RWPE1 (cell line): ENCODE measurements at regions not wholly inside any gene's neighbourhood (a gene's known extent, or its start where the extent isn't known, plus 50 kb on each side); places are given as distances from the start of the nearest gene placed in this dataset.

Experiments used
- CTCF ChIA-PET: fragments of 350-600 bp; sonication (Branson Sonifier 250); formaldehyde crosslinking; extraction: SDS; loops from one replicate; lab custom pipeline; 2021; lab: Yijun Ruan, JAX
- POLR2A ChIA-PET: fragments of 400-600 bp; formaldehyde crosslinking; extraction: SDS; loops from one replicate; lab custom pipeline; 2020; ENCODE audit warnings: antibody characterized with exemption; ENCODE audit not compliant: low non-redundant PET; lab: Yijun Ruan, JAX
- DNase-seq: peaks from one replicate; pipeline ENCODE4 v3.0.0; 2012; ENCODE audit warnings: low spot score
- H3K27ac ChIP-seq: fragments of 450-650 bp; 2 replicates; pipeline ENCODE4 v1.5.1; 2017
- TF ChIP-seq, protein P1 (sequence below): fragments of 450-650 bp; conservative IDR thresholded peaks from 2 replicates; pipeline ENCODE4 v1.5.1; 2017; ENCODE audit warnings: low read depth, mild to moderate bottlenecking

DNA sequence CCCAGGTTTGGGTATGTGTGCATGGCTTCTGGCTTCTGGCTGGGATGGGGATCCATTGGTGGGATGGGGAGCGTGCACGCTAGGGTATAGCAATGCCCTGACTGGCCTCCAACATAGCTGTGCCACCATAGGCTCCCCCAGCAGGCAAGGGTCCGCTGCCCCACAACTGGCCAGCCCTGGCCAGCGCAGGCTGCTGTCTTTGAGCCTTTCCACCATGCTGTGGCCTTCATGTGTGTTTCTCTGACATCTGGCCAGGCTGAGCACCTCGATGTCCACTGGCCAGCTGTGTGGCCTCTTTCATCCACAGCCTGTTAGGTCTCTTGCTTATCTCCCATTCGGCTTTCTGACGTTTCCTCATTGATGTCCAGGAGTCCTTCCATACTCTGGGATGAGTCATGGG, 231.3 kb downstream of the NDUFA10 start:
- H3K27ac ChIP-seq, result no peak overlapping the region
- DNase-seq, result no peak
- ChIA-PET CTCF (no interaction called here), POLR2A (no interaction called here)
- TF ChIP-seq, protein P1, sequence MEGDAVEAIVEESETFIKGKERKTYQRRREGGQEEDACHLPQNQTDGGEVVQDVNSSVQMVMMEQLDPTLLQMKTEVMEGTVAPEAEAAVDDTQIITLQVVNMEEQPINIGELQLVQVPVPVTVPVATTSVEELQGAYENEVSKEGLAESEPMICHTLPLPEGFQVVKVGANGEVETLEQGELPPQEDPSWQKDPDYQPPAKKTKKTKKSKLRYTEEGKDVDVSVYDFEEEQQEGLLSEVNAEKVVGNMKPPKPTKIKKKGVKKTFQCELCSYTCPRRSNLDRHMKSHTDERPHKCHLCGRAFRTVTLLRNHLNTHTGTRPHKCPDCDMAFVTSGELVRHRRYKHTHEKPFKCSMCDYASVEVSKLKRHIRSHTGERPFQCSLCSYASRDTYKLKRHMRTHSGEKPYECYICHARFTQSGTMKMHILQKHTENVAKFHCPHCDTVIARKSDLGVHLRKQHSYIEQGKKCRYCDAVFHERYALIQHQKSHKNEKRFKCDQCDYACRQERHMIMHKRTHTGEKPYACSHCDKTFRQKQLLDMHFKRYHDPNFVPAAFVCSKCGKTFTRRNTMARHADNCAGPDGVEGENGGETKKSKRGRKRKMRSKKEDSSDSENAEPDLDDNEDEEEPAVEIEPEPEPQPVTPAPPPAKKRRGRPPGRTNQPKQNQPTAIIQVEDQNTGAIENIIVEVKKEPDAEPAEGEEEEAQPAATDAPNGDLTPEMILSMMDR, result no peak

DNA sequence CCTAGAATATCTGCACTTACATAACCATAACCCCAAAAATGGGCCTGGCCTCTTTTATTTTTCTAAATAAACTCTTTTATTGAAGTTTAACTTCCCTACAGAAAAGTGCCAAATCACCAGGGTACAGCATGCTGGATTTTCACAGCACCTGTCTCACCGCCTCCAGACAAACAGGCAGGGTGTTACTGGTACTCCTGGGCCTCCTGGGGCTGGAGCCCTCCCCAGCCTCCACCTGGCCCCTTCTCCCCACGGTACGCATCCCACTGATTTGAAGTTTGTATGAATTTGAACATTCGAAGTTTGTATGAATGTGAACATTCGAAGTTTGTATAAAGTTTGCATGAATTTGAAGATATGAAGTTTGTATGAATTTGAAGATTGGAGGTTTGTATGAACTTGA, 232.1 kb downstream of the NDUFA10 start:
- ChIA-PET CTCF (no interaction called here), POLR2A (no interaction called here)
- TF ChIP-seq, protein P1, result no peak
- H3K27ac ChIP-seq, result no peak overlapping the region
- no peak for DNase-seq

- no peak for DNase-seq
- CTCF ChIA-PET, result interaction anchor here (0.6 kb wide), 1 partner anchor 25 kb away, joined by 3 read pairs; no protein-coding TSS in a partner anchor
- no peak overlapping the region for H3K27ac ChIP-seq
- TF ChIP-seq, protein P1, result no peak
- POLR2A ChIA-PET, result no interaction called here
Measured at GRCh38 chr2:239792405-239793084, 232.6 kb downstream of the NDUFA10 start.

DNA sequence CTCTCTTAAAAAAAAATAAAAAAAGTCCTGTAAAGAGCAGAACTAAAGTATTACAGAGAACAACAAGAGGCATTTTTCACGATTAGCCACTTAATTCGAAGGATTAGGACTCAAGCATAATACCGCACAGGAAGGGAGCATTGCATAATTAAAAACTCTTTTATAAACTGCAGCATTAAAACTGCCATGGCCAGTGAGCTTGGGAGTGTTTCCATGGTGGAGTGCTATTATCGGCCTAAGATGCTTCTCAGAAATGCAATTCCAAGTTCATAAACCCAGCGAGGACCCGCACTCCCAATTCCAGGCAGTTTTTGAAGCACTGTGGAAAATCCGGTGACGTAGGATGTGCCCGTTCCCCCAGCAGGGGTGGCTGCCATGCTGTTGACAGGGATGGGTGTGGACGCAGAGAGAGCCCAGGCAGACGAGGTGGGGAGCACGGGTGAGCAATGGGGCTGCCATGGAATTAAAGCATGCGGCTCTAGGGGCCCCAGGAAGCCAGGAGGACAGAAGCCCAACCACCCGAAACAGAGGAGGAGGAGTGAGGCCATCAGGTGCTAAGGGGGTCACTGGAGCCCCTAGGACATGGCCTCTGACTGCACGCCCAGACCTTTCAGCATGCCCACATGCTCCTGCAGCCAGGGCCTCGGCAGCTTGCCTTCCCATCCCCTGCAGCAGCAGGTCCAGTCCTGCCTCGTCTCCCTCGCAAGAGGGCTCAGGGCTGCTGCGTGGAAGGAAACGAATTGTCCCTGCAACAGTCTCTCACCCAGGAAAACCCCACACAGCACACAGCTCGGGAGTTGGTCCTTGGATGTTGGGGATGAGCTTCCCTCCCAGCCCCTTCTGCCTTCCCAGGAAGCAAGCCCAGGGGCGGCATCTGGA, 233.4 kb downstream of the NDUFA10 start:
- ChIA-PET POLR2A (no interaction called here), CTCF (interaction anchor here (0.6 kb wide), 1 partner anchor 25 kb away, joined by 3 read pairs; no protein-coding TSS in a partner anchor)
- no peak for DNase-seq
- H3K27ac ChIP-seq, result no peak overlapping the region
- TF ChIP-seq, protein P1, result no peak

DNA sequence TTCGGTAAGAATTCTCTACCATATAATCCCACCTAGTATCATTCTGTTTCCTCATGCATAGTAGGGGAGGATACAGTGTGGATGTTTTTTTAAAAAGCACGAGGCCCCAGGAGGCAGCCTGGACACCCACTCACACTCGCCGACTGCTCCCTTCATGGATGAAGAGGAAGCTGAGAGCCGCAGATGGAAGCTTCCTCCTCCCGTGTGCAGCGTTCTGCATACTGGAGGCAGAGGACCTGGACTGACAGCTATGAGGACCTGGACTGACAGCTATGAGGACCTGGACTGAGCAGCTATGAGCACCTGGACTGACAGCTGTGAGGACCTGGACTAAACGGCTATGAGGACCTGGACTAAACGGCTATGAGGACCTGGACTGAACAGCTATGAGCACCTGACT, 234.4 kb downstream of the NDUFA10 start:
- no peak overlapping the region for H3K27ac ChIP-seq
- DNase-seq, result no peak
- CTCF ChIA-PET, result no interaction called here
- TF ChIP-seq, protein P1, result no peak
- POLR2A ChIA-PET, result no interaction called here

DNA sequence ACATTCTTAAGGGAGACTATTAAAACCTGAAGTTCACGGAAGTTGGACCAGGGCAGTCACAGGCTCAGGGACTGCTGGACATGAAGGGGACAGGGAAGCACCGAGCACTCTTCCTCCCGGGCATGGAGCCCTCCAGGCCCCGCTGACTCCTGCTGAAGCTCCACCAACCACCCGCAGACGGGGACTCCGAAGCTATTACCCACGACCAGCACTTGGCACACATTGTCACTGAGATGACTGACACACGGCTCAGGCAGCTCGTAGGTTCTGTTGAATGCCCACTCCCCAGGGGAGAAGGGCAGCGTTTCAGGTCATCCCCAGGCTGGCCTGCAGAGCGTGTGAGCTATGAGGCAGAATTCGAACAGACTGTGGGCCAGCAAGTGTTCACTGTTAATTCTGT, 234.8 kb downstream of the NDUFA10 start:
- TF ChIP-seq, protein P1, result no peak
- POLR2A ChIA-PET, result no interaction called here
- no peak for DNase-seq
- H3K27ac ChIP-seq, result no peak overlapping the region
- CTCF ChIA-PET, result no interaction called here
